ENCODE measurements at regions not wholly inside any gene's neighbourhood (a gene's known extent, or its start where the extent isn't known, plus 50 kb on each side); places are given as distances from the start of the nearest gene placed in this dataset.

GRCh38 chr3:74564560-74564959, 49.9 kb downstream of the CNTN3 start:
- H3K4me1 ChIP-seq (ENCODE audit: control insufficient read depth, insufficient read depth, low read length, poor library complexity, severe bottlenecking), result no peaks in the 10 kb centered on the region
- no peak overlapping the region for H3K4me3 ChIP-seq (ENCODE audit: extremely low read depth, insufficient read depth, low read length, poor library complexity, severe bottlenecking)
- no peaks in the 10 kb centered on the region for H3K36me3 ChIP-seq (ENCODE audit: control insufficient read depth, insufficient read depth, low read length)
- no peak overlapping the region for H3K27ac ChIP-seq (ENCODE audit: low read depth, low read length, severe bottlenecking)
- WGBS, 2 experiments (ENCODE audit: insufficient coverage in 2 of 2), result 80 to 100% methylated on average over 1 of the region's 3 CpGs
- H3K9me3 ChIP-seq (ENCODE audit: control insufficient read depth, low read length), result no peaks in the 10 kb centered on the region

GRCh38 chr3:74562558-74563269, 51.7 kb downstream of the CNTN3 start:
- no peaks in the 10 kb centered on the region for H3K36me3 ChIP-seq (ENCODE audit: control insufficient read depth, insufficient read depth, low read length)

GRCh38 chr3:74561881-74562280, 52.6 kb downstream of the CNTN3 start:
- Histone ChIP-seq H3K9me3 (ENCODE audit: control insufficient read depth, low read length) (no peaks in the 10 kb centered on the region), H3K36me3 (ENCODE audit: control insufficient read depth, insufficient read depth, low read length) (no peaks in the 10 kb centered on the region), H3K4me1 (ENCODE audit: control insufficient read depth, insufficient read depth, low read length, poor library complexity, severe bottlenecking) (no peaks in the 10 kb centered on the region), H3K27ac (ENCODE audit: low read depth, low read length, severe bottlenecking) (no peak overlapping the region), H3K4me3 (ENCODE audit: extremely low read depth, insufficient read depth, low read length, poor library complexity, severe bottlenecking) (no peak overlapping the region)
- 88 to 92% methylated on average over 1 of the region's 2 CpGs for WGBS, 2 experiments (ENCODE audit: insufficient coverage in 2 of 2)

More at GRCh38 chr3:74562558-74563269, 51.7 kb downstream of the CNTN3 start:
- no peak overlapping the region for H3K4me3 ChIP-seq (ENCODE audit: extremely low read depth, insufficient read depth, low read length, poor library complexity, severe bottlenecking)
- H3K4me1 ChIP-seq (ENCODE audit: control insufficient read depth, insufficient read depth, low read length, poor library complexity, severe bottlenecking), result no peaks in the 10 kb centered on the region
- WGBS, 2 experiments (ENCODE audit: insufficient coverage in 2 of 2), result 91 to 94% methylated on average over 7 of the region's 8 CpGs
- no peak overlapping the region for H3K27ac ChIP-seq (ENCODE audit: low read depth, low read length, severe bottlenecking)
- H3K9me3 ChIP-seq (ENCODE audit: control insufficient read depth, low read length), result no peaks in the 10 kb centered on the region

- no peaks in the 10 kb centered on the region for H3K36me3 ChIP-seq (ENCODE audit: control insufficient read depth, insufficient read depth, low read length)
- no peaks in the 10 kb centered on the region for H3K4me1 ChIP-seq (ENCODE audit: control insufficient read depth, insufficient read depth, low read length, poor library complexity, severe bottlenecking)
- H3K9me3 ChIP-seq (ENCODE audit: control insufficient read depth, low read length), result no peaks in the 10 kb centered on the region
- no peak overlapping the region for H3K4me3 ChIP-seq (ENCODE audit: extremely low read depth, insufficient read depth, low read length, poor library complexity, severe bottlenecking)
- no peak overlapping the region for H3K27ac ChIP-seq (ENCODE audit: low read depth, low read length, severe bottlenecking)
- 72 to 92% methylated on average over 4 to 5 of the region's 5 CpGs for WGBS, 2 experiments (ENCODE audit: insufficient coverage in 2 of 2)
These were observed 55.2 kb downstream of the CNTN3 start for GRCh38 chr3:74559261-74559660.

DNA sequence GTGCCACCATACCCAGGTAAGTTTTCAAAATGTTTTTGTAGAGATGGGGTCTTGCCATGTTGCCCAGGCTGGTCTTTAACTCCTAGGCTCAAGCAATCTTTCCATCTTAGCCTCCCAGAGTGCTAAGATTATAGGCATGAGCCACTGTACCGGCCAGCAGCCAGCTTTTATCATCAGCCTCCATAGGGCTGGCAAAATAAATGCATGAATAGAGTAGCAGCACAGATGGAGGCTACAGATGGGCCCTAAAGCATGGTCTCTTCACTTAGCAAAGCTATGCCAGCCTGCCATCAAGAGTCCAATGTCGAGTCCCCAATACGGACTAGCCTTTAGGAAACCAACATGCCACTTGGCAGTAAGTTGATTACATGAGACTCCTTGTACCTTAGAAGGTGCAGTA, 63.8 kb downstream of the CNTN3 start:
- no peak overlapping the region for H3K4me3 ChIP-seq (ENCODE audit: extremely low read depth, insufficient read depth, low read length, poor library complexity, severe bottlenecking)
- no peaks in the 10 kb centered on the region for H3K9me3 ChIP-seq (ENCODE audit: control insufficient read depth, low read length)
- no peak overlapping the region for H3K27ac ChIP-seq (ENCODE audit: low read depth, low read length, severe bottlenecking)
- WGBS, 2 experiments (ENCODE audit: insufficient coverage in 2 of 2), result 94% methylated on average over 2 to 3 of the region's 3 CpGs
- H3K36me3 ChIP-seq (ENCODE audit: control insufficient read depth, insufficient read depth, low read length), result no peaks in the 10 kb centered on the region
- no peaks in the 10 kb centered on the region for H3K4me1 ChIP-seq (ENCODE audit: control insufficient read depth, insufficient read depth, low read length, poor library complexity, severe bottlenecking)

DNA sequence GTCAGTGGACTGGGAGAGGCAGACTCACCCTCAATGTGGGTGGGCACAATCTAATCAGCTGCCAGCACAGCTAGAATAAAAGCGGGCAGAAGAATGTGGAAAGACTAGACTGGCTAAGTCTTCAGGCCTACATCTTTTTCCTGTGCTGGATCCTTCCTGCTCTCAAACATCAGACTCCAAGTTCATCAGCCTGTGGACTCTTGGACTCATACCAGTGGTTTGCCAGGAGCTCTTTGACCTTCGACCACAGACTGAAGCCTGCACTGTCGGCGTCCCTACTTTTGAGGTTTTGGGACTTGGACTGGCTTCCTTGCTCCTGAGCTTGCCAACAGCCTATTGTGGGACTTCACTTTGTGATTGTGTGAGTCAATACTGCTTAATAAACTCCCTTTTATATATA, 68.0 kb downstream of the CNTN3 start:
- Histone ChIP-seq H3K4me3 (ENCODE audit: extremely low read depth, insufficient read depth, low read length, poor library complexity, severe bottlenecking) (no peak overlapping the region), H3K9me3 (ENCODE audit: control insufficient read depth, low read length) (no peaks in the 10 kb centered on the region), H3K36me3 (ENCODE audit: control insufficient read depth, insufficient read depth, low read length) (no peaks in the 10 kb centered on the region), H3K4me1 (ENCODE audit: control insufficient read depth, insufficient read depth, low read length, poor library complexity, severe bottlenecking) (no peaks in the 10 kb centered on the region), H3K27ac (ENCODE audit: low read depth, low read length, severe bottlenecking) (no peak overlapping the region)
- WGBS, 2 experiments (ENCODE audit: insufficient coverage in 2 of 2), result 90 to 92% methylated on average over 2 to 4 of the region's 4 CpGs

- H3K27ac ChIP-seq (ENCODE audit: low read depth, low read length, severe bottlenecking), result no peak overlapping the region
- H3K36me3 ChIP-seq (ENCODE audit: control insufficient read depth, insufficient read depth, low read length), result no peaks in the 10 kb centered on the region
- H3K4me1 ChIP-seq (ENCODE audit: control insufficient read depth, insufficient read depth, low read length, poor library complexity, severe bottlenecking), result no peaks in the 10 kb centered on the region
- WGBS, 2 experiments (ENCODE audit: insufficient coverage in 2 of 2), result no CpG with 5 or more reads among the region's 2 CpGs
- H3K9me3 ChIP-seq (ENCODE audit: control insufficient read depth, low read length), result no peaks in the 10 kb centered on the region
- H3K4me3 ChIP-seq (ENCODE audit: extremely low read depth, insufficient read depth, low read length, poor library complexity, severe bottlenecking), result no peak overlapping the region
These were observed 72.0 kb downstream of the CNTN3 start for GRCh38 chr3:74542441-74542840.

DNA sequence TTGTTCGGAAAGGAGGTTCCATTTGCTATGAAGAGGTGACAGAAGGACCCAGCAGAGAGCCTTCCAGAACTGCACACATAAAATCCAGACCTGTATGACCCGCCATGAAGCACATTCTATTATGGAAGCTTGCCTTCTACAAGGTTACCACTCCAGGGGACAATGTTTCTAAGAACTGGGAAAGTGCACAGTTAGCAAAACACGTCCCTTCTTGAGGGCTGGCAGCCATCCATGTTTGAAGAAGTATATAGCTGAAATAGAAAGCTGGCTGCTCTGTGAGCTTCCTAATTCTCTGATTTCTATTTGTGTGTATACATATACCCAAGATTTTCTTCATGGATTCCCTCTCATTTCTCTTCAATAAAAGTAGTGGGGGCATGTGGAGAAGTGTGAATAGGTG, 74.6 kb downstream of the CNTN3 start:
- Histone ChIP-seq H3K9me3 (ENCODE audit: control insufficient read depth, low read length) (no peaks in the 10 kb centered on the region), H3K4me3 (ENCODE audit: extremely low read depth, insufficient read depth, low read length, poor library complexity, severe bottlenecking) (no peak overlapping the region), H3K4me1 (ENCODE audit: control insufficient read depth, insufficient read depth, low read length, poor library complexity, severe bottlenecking) (no peaks in the 10 kb centered on the region), H3K36me3 (ENCODE audit: control insufficient read depth, insufficient read depth, low read length) (no peaks in the 10 kb centered on the region), H3K27ac (ENCODE audit: low read depth, low read length, severe bottlenecking) (no peak overlapping the region)
- 82 to 100% methylated on average over 2 of the region's 3 CpGs for WGBS, 2 experiments (ENCODE audit: insufficient coverage in 2 of 2)

- no peaks in the 10 kb centered on the region for H3K36me3 ChIP-seq (ENCODE audit: control insufficient read depth, insufficient read depth, low read length)
- H3K4me3 ChIP-seq (ENCODE audit: extremely low read depth, insufficient read depth, low read length, poor library complexity, severe bottlenecking), result no peak overlapping the region
- H3K27ac ChIP-seq (ENCODE audit: low read depth, low read length, severe bottlenecking), result no peak overlapping the region
- WGBS, 2 experiments (ENCODE audit: insufficient coverage in 2 of 2), result 67 to 89% methylated on average over 1 of the region's 1 CpG
- H3K9me3 ChIP-seq (ENCODE audit: control insufficient read depth, low read length), result no peaks in the 10 kb centered on the region
- H3K4me1 ChIP-seq (ENCODE audit: control insufficient read depth, insufficient read depth, low read length, poor library complexity, severe bottlenecking), result no peaks in the 10 kb centered on the region
These were observed 75.8 kb downstream of the CNTN3 start for GRCh38 chr3:74538669-74539068.

- WGBS, 2 experiments (ENCODE audit: insufficient coverage in 2 of 2), result 80% methylated on average over 1 of the region's 2 CpGs; no CpG with 5 or more reads in 1 of the 2 experiments
- no peaks in the 10 kb centered on the region for H3K36me3 ChIP-seq (ENCODE audit: control insufficient read depth, insufficient read depth, low read length)
- no peak overlapping the region for H3K4me3 ChIP-seq (ENCODE audit: extremely low read depth, insufficient read depth, low read length, poor library complexity, severe bottlenecking)
- H3K27ac ChIP-seq (ENCODE audit: low read depth, low read length, severe bottlenecking), result no peak overlapping the region
- no peaks in the 10 kb centered on the region for H3K4me1 ChIP-seq (ENCODE audit: control insufficient read depth, insufficient read depth, low read length, poor library complexity, severe bottlenecking)
- H3K9me3 ChIP-seq (ENCODE audit: control insufficient read depth, low read length), result no peaks in the 10 kb centered on the region
These were observed 76.6 kb downstream of the CNTN3 start for GRCh38 chr3:74537857-74538256.

GRCh38 chr3:74537164-74537563, 77.3 kb downstream of the CNTN3 start:
- Histone ChIP-seq H3K36me3 (ENCODE audit: control insufficient read depth, insufficient read depth, low read length) (no peaks in the 10 kb centered on the region), H3K9me3 (ENCODE audit: control insufficient read depth, low read length) (no peaks in the 10 kb centered on the region), H3K27ac (ENCODE audit: low read depth, low read length, severe bottlenecking) (no peak overlapping the region), H3K4me1 (ENCODE audit: control insufficient read depth, insufficient read depth, low read length, poor library complexity, severe bottlenecking) (peaks cover 3% of the 10 kb centered on the region), H3K4me3 (ENCODE audit: extremely low read depth, insufficient read depth, low read length, poor library complexity, severe bottlenecking) (no peak overlapping the region)
- 100% methylated on average over 2 of the region's 4 CpGs; no CpG with 5 or more reads in 1 of the 2 experiments for WGBS, 2 experiments (ENCODE audit: insufficient coverage in 2 of 2)
